ENCODE measurements at regions not wholly inside any gene's neighbourhood (a gene's known extent, or its start where the extent isn't known, plus 50 kb on each side); places are given as distances from the start of the nearest gene placed in this dataset.
A peak's percentile ranks its signal among the peaks of the same experiment; 100 is the strongest.

GRCh38 chr1:58996341-58997059 is 212.7 kb upstream of the JUN start:
- Histone ChIP-seq H3K4me2 (ENCODE audit: insufficient read depth, low read length) (no peak overlapping the region), H3K9me3 (ENCODE audit: low read depth, low read length) (no peaks in the 10 kb centered on the region), H3K4me1 (ENCODE audit: insufficient read depth, low read length) (peaks cover 2% of the 10 kb centered on the region), H3K4me3 (ENCODE audit: insufficient read depth, low read length) (no peak overlapping the region), H3K27me3 (ENCODE audit: insufficient read depth, low read length) (no peaks in the 10 kb centered on the region), H3K79me2 (ENCODE audit: insufficient read depth, low read length) (no peaks in the 10 kb centered on the region), H4K20me1 (ENCODE audit: insufficient read depth, low read length) (no peaks in the 10 kb centered on the region), H3K27ac (ENCODE audit: low read depth, low read length) (no peak overlapping the region), H2AFZ (ENCODE audit: low read length) (no peak overlapping the region), H3K36me3 (ENCODE audit: insufficient read depth, low read length) (no peaks in the 10 kb centered on the region)
- TF ChIP-seq CTCF (IDR thresholded peaks at IDR 0.05; ENCODE audit: extremely low read depth, low read depth, low read length): no peak
- no peak for DNase-seq (ENCODE audit: insufficient read length, low spot score, missing footprints)

GRCh38 chr1:58997060-58997411 is 213.2 kb upstream of the JUN start:
- H3K27ac ChIP-seq (ENCODE audit: low read depth, low read length): no peak overlapping the region
- peaks cover 2% of the 10 kb centered on the region for H3K4me1 ChIP-seq (ENCODE audit: insufficient read depth, low read length)
- H4K20me1 ChIP-seq (ENCODE audit: insufficient read depth, low read length): no peaks in the 10 kb centered on the region
- no peaks in the 10 kb centered on the region for H3K36me3 ChIP-seq (ENCODE audit: insufficient read depth, low read length)
- no peaks in the 10 kb centered on the region for H3K9me3 ChIP-seq (ENCODE audit: low read depth, low read length)
- H2AFZ ChIP-seq (ENCODE audit: low read length): no peak overlapping the region
- no peak for TF ChIP-seq CTCF (IDR thresholded peaks at IDR 0.05; ENCODE audit: extremely low read depth, low read depth, low read length)
- no peaks in the 10 kb centered on the region for H3K79me2 ChIP-seq (ENCODE audit: insufficient read depth, low read length)
- H3K4me2 ChIP-seq (ENCODE audit: insufficient read depth, low read length): no peak overlapping the region
- no peaks in the 10 kb centered on the region for H3K27me3 ChIP-seq (ENCODE audit: insufficient read depth, low read length)
- no peak overlapping the region for H3K4me3 ChIP-seq (ENCODE audit: insufficient read depth, low read length)
- DNase-seq (ENCODE audit: insufficient read length, low spot score, missing footprints): no peak

- no peak overlapping the region for H3K4me3 ChIP-seq (ENCODE audit: insufficient read depth, low read length)
- no peaks in the 10 kb centered on the region for H3K79me2 ChIP-seq (ENCODE audit: insufficient read depth, low read length)
- H4K20me1 ChIP-seq (ENCODE audit: insufficient read depth, low read length): no peaks in the 10 kb centered on the region
- no peak overlapping the region for H3K4me2 ChIP-seq (ENCODE audit: insufficient read depth, low read length)
- H2AFZ ChIP-seq (ENCODE audit: low read length): peak overlapping the region; percentile 33
- no peaks in the 10 kb centered on the region for H3K9me3 ChIP-seq (ENCODE audit: low read depth, low read length)
- no peaks in the 10 kb centered on the region for H3K27me3 ChIP-seq (ENCODE audit: insufficient read depth, low read length)
- no peak for TF ChIP-seq CTCF (IDR thresholded peaks at IDR 0.05; ENCODE audit: extremely low read depth, low read depth, low read length)
- H3K27ac ChIP-seq (ENCODE audit: low read depth, low read length): no peak overlapping the region
- peaks cover 2% of the 10 kb centered on the region for H3K4me1 ChIP-seq (ENCODE audit: insufficient read depth, low read length)
- no peaks in the 10 kb centered on the region for H3K36me3 ChIP-seq (ENCODE audit: insufficient read depth, low read length)
- no peak for DNase-seq (ENCODE audit: insufficient read length, low spot score, missing footprints)
Observed at GRCh38 chr1:58997637-58998036, 213.8 kb upstream of the JUN start.

GRCh38 chr1:58999676-59000075 is 215.8 kb upstream of the JUN start:
- no peak overlapping the region for H3K4me3 ChIP-seq (ENCODE audit: insufficient read depth, low read length)
- H3K4me2 ChIP-seq (ENCODE audit: insufficient read depth, low read length): no peak overlapping the region
- no peaks in the 10 kb centered on the region for H3K36me3 ChIP-seq (ENCODE audit: insufficient read depth, low read length)
- no peaks in the 10 kb centered on the region for H3K79me2 ChIP-seq (ENCODE audit: insufficient read depth, low read length)
- TF ChIP-seq CTCF (IDR thresholded peaks at IDR 0.05; ENCODE audit: extremely low read depth, low read depth, low read length): no peak
- no peaks in the 10 kb centered on the region for H3K9me3 ChIP-seq (ENCODE audit: low read depth, low read length)
- H3K27me3 ChIP-seq (ENCODE audit: insufficient read depth, low read length): no peaks in the 10 kb centered on the region
- DNase-seq (ENCODE audit: insufficient read length, low spot score, missing footprints): no peak
- H4K20me1 ChIP-seq (ENCODE audit: insufficient read depth, low read length): no peaks in the 10 kb centered on the region
- H2AFZ ChIP-seq (ENCODE audit: low read length): no peak overlapping the region
- no peak overlapping the region for H3K27ac ChIP-seq (ENCODE audit: low read depth, low read length)
- H3K4me1 ChIP-seq (ENCODE audit: insufficient read depth, low read length): peaks cover 2% of the 10 kb centered on the region

All from osteoblast (primary cell).